Hematopoietic multipotent progenitor cell treated with erythropoietin and hydrocortisone succinate and interleukin-3 and kit ligand, for 8 days (in vitro differentiated cells): ENCODE measurements at regions not wholly inside any gene's neighbourhood (a gene's known extent, or its start where the extent isn't known, plus 50 kb on each side); places are given as distances from the start of the nearest gene placed in this dataset.

ENCODE experiments used
- DNase-seq: peaks from one replicate; pipeline ENCODE4 v3.0.0-alpha.2; 2015

GRCh38 chr15:53462651-53463050 is 296.8 kb downstream of the WDR72 start:
- DNase-seq, result no peak

GRCh38 chr15:53461677-53462076 is 297.8 kb downstream of the WDR72 start:
- DNase-seq, result no peak

- DNase-seq, result no peak
These were observed 300.7 kb downstream of the WDR72 start for GRCh38 chr15:53458736-53459135.

- no peak for DNase-seq
These were observed 302.0 kb downstream of the WDR72 start for GRCh38 chr15:53457479-53457878.

- no peak for DNase-seq
These were observed 304.4 kb downstream of the WDR72 start for GRCh38 chr15:53454843-53455721.

- DNase-seq, result no peak
These were observed 305.0 kb downstream of the WDR72 start for GRCh38 chr15:53454535-53454842.

- DNase-seq, result no peak
These were observed 306.0 kb downstream of the WDR72 start for GRCh38 chr15:53453253-53454105.

GRCh38 chr15:53448232-53449015 is 311.0 kb downstream of the WDR72 start:
- DNase-seq, result no peak

GRCh38 chr15:53447742-53448141 is 311.7 kb downstream of the WDR72 start:
- DNase-seq, result no peak

- no peak for DNase-seq
These were observed 312.3 kb downstream of the WDR72 start for GRCh38 chr15:53447053-53447574.

- no peak for DNase-seq
These were observed 313.1 kb downstream of the WDR72 start for GRCh38 chr15:53446376-53446775.

GRCh38 chr15:53445531-53445930 is 313.9 kb downstream of the WDR72 start:
- DNase-seq, result no peak

- DNase-seq, result no peak
These were observed 321.2 kb downstream of the WDR72 start for GRCh38 chr15:53437985-53438841.

- DNase-seq, result no peak
These were observed 322.1 kb downstream of the WDR72 start for GRCh38 chr15:53437366-53437765.

- DNase-seq, result no peak
These were observed 325.2 kb downstream of the WDR72 start for GRCh38 chr15:53434174-53434678.

GRCh38 chr15:53416219-53416940 is 343.1 kb downstream of the WDR72 start:
- no peak for DNase-seq

- DNase-seq, result no peak
These were observed 345.3 kb downstream of the WDR72 start for GRCh38 chr15:53414167-53414566.

GRCh38 chr15:53412542-53412941 is 346.9 kb downstream of the WDR72 start:
- no peak for DNase-seq

GRCh38 chr15:53404930-53405493 is 354.5 kb downstream of the WDR72 start:
- no peak for DNase-seq

- DNase-seq, result no peak
These were observed 358.0 kb downstream of the WDR72 start for GRCh38 chr15:53401503-53401902.

- DNase-seq, result no peak
These were observed 358.5 kb downstream of the WDR72 start for GRCh38 chr15:53400986-53401385.
